GM19351 (cell line): ENCODE measurements at regions not wholly inside any gene's neighbourhood (a gene's known extent, or its start where the extent isn't known, plus 50 kb on each side); places are given as distances from the start of the nearest gene placed in this dataset.
"Not testable (repeated sequence)": the region's sequence is repeated elsewhere in the genome, so short reads cannot be mapped to it uniquely, and the experiment has no call there.

Experiments
- ATAC-seq: cut with Tn5 transposase; IDR thresholded peaks from one replicate; pipeline ENCODE4 v1.9.1; 2021; ENCODE audit warnings: mild to moderate bottlenecking, moderate library complexity; ENCODE audit not compliant: unreplicated experiment

DNA sequence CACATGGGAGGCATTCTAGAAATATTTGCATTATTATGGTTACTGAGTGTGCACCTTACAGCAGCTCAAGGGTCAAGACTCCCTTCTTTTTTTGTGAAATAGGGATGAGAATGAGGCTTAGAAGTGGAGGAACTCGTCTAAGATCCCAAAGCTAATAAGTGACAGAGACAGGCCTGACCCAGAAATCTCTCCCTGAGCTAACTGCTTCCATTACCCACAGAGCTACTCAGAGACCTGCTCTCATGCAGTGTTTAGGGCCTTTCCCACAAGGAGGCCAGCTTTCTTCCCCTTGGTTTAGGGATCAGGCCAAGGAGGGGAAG lies 301.7 kb downstream of the RPS24 start:
- no peak for ATAC-seq

GRCh38 chr10:78335691-78336401 lies 302.2 kb downstream of the RPS24 start:
- no peak for ATAC-seq

- ATAC-seq, result no peak
Observed at GRCh38 chr10:78336402-78336791, 302.7 kb downstream of the RPS24 start.

DNA sequence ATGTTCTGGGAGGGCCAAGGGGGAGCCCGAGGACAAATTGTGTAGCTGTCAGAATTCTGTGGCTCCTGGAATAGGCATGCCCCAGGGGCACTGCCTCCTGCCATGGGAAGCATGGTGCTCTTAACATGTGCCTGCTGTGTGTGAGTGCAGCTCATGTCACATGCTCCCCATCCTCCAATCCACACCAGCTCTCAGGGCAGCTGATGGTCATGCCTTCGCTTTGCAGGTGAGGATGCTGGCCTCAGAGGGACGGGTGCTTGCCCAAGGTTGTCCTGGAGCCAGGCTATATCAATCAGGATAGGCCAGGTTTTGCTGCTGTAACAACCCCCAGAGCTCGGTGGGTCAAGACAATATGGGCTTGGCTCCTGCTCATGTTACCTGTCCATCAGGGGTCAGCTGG lies 303.4 kb downstream of the RPS24 start:
- no peak for ATAC-seq

- ATAC-seq, result no peak
Observed at GRCh38 chr10:78337646-78338391, 304.2 kb downstream of the RPS24 start.

DNA sequence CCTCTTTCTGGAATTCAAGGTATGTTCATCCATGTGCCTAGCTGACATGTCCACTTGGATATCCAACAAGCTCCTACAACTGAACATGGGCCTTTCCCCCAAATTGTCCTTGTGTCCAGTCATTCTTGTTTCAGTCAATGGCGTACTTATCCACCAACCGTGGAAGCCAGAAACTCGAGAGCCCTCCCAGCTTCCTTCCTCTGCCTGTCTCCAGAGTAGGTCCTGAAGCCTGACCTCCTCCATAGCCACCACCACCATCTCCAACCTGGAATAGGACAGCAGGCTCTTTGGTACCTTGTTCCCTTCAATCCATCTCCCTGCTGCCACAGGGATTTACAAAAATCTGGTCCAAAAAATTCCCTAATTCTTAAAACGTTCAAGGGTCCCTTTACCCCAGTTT lies 305.1 kb downstream of the RPS24 start:
- ATAC-seq, result no peak

DNA sequence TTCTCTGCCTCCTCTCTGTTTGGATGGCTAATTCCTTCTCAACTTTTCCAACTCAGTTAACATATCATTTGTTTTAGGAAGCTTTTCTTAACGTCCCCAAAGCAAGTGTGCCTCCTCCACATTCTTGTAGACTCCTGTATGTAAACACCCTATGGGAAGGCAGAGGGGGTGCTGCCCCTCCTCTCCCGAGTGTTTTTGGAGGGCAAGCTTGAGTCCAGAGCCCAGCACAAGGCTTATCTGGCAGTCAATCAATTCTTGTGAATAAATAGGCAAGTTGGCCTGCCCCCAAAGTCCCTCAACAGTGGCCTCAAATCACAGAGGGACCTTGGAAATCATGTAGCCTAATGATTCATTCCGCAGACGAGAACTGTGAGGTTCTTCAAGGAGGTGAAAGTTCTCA lies 305.6 kb downstream of the RPS24 start:
- ATAC-seq, result no peak

DNA sequence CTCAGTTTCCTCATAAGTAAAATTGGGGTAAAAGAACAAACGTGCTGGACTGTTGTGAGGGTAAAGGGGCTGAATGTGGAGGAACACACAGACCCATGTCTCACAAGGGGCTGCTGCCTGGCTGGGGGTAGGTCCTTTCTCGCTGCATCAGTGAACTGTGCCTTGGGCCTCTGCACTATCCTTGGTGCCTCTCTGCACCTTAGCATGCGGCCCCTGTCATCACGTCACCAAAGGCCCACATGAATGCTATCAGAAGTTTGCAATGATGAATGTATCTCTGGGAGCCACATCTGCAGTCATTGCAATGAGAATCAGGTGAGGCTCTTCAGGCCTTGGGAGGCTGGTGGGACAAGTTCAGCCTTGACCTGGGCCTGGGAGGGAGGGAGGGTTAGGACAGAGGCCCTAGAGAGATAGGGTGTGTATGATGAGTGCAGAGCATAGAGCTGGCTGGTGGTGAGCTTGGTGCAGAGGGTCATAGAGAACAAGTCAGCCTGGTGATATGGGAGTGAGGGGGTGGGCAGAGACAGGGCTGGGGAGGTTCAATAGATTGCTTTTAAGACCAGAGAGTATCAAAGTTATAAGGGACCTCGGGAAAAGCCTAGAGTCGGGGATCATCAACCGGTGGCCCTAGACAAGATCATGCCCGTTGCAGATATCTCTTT lies 308.4 kb downstream of the RPS24 start:
- no peak for ATAC-seq

- ATAC-seq, result no peak
Observed at GRCh38 chr10:78342827-78343653, 309.4 kb downstream of the RPS24 start.

DNA sequence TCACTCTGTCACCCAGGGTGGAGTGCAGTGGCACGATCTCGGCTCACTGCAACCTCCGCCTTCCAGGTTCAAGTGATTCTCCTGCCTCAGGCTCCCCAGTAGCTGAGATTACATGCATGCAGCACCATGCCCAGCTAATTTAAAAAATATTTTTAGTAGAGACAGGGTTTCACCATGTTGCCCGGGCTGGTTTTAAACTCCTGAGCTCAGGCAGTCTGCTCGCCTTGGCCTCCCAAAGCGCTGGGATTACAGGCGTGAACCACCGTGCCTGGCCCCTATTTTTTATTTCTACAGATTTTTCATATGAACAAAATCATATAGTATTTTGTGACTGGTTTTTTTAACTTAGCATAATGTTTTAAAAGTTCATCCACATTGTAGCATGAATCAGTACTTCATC lies 310.6 kb downstream of the RPS24 start:
- ATAC-seq, result not testable (repeated sequence)

DNA sequence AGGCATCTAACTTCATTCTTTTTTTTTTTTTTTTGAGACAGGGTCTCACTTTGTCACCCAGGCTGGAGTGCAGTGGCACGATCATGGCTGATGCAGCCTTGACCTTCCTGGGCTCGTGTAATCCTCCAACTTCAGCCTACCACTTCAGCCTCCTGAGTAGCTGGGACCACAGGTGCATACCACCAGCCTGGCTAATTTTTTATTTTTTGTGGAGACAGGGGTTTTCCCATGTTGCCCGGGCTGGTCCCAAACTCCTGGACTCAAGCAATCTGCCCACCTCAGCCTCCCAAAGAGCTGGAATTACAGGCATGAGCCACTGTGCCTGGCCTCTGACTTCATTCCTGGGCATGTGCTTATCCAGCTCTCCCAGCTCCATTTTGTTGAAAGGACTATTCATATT lies 311.9 kb downstream of the RPS24 start:
- ATAC-seq, result not testable (repeated sequence)

DNA sequence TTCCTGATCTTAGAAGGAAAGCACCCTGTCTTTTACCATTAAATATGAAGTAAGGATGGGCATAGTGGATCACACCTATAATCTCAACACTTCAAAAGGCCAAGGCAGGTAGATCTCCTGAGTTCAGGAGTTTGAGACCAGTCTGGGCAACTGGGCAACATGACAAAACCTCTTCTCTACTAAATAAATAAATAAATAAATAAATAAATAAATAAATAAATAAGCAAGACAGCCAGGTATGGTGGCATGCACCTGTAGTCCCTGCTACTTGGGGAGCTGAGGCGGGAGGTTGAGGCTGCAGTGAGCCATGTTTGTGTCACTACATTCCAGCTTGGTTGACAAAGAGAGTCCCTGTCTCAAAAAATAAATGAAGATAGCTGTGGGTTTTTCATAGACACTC lies 313.1 kb downstream of the RPS24 start:
- ATAC-seq, result no peak

DNA sequence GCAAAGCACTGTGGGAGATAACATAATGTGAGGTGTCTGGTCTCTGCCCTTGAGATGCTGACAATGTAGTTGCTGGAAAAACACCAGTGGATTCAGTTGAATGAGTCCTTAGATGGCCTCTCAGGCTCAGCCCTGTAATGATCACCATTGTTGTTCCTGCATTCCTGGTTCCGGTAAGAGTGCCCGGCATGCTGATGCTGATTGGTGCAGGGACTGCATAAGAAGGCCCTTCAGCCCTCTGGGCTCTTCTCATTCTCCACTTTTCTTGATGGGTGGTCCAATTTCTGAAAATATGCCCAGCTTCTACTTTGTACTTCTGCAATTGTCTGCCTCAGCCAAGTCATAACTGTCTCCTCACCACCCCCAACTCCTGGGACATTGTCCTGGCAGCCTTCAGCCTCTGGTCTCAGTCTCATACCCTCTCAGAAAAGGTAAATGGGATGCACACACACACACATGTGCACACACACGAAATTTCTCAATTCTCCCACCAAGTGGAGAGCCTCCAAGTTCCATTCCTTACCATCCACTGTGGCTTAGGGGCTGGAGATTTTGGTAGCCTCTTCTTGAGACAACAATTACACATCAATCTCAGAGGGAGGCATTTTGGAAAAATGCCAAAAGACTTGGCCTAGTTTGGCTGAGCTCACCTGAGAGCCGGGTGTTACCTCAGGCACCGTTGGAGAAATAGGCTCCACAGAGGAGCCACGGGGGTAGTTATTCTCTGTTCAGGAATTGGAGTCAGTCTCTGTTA lies 314.9 kb downstream of the RPS24 start:
- no peak for ATAC-seq

DNA sequence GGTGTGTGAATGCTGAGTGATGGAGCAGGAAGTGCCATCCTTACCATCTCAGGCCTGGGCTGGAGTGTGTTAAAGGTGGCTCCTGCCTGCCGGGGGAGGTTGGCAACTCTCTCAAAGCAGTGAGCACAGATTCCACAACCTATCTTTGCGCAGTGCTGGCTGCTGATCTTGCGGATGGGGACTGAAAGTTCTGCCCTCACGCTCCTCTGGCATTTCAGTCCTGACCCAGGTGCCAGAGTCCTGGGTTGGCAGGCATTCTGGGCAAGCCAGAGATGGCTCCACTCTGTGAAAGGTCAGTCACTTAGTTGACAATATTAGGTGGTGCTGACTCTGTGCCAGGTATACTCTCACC lies 315.5 kb downstream of the RPS24 start:
- no peak for ATAC-seq

DNA sequence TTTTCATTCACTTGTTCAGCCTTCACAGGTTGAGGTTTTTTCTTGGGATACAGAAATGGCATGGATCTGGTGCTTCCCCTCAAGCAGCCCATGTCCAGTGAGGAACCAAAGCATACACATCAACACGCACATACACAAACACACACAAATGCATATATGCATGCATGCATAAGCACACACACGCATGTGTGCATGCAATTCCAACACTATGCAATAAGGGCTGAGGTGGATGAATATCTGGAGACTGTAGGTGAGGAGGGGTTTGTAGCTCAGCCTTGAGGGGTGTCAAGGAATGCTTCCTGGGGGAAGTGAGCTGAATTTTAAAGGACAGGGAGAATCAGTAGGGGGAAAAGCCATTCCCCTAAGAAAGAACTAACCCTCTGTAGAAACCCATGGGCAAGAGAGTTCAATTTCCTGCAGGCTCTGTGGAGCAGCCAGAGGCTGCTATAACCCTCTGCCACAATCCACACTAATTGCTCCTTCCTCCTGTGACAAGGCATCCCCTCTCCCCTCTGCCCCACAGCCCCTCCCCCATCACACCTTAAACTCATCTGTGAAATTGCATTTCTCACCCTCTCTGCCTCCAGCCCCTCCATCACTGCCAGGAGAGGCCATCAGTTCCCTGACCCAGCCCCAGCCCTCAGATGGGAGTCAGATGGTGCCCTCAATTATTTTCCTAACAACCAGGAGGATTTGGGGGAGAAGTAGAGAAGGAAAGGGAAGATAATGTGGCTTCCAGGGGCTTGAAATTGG lies 316.4 kb downstream of the RPS24 start:
- no peak for ATAC-seq

- no peak for ATAC-seq
Observed at GRCh38 chr10:78351283-78351682, 317.6 kb downstream of the RPS24 start.

GRCh38 chr10:78351809-78352208 lies 318.1 kb downstream of the RPS24 start:
- ATAC-seq, result no peak

DNA sequence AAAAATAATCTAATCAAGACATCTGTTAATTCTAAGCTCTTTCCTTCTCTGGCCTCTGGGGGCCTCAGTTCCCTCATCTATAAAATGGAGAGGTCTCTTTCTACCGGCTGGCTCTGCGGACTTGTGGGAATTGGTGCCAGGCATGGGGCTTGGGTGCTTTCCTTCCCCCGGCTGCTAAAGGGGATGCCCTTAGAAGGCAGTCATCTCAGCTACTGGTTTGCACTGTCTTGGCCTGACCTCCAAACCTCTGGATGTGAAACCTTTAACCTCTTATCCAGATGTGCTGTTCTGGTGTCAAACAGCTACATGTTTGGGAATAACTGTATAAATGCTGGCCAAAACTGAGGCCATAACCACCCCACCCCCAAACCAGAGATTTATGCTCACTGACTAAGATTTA lies 320.0 kb downstream of the RPS24 start:
- no peak for ATAC-seq

DNA sequence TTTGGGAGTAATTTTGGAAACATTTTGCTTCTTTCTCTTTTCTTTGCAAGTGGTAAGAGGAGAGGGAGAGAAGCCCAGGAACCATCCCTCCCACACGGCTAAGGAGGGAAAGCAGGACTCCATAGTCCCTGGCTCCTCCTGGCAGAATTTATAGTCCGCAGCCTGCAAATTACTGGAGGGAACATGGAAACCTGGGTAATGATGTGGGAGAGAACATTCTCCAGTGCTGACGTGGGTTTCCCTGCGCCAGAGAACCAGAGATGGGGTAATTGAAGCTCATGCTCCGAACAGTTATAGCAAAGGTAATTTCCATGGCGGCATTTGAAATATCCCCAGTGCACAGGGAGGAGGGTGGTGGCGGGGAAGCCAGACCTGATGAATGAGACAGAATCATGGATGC lies 320.4 kb downstream of the RPS24 start:
- no peak for ATAC-seq

- no peak for ATAC-seq
Observed at GRCh38 chr10:78356291-78356900, 322.7 kb downstream of the RPS24 start.
